Osteoblast (primary cell): ENCODE measurements at regions not wholly inside any gene's neighbourhood (a gene's known extent, or its start where the extent isn't known, plus 50 kb on each side); places are given as distances from the start of the nearest gene placed in this dataset.

Experiments used
- DNase-seq: peaks from one replicate; pipeline ENCODE4 v3.0.0; 2011; ENCODE audit warnings: low spot score, mixed read lengths; ENCODE audit not compliant: insufficient read length; ENCODE audit errors: missing footprints
- H2AFZ ChIP-seq: 2 replicates; pipeline ENCODE4 v1.6.0; 2011; ENCODE audit warnings: mild to moderate bottlenecking, low read length
- H3K27ac ChIP-seq: 2 replicates; pipeline ENCODE4 v1.5.1; 2011; ENCODE audit warnings: mild to moderate bottlenecking, low read depth, low read length, moderate library complexity
- H3K27me3 ChIP-seq: 2 replicates; pipeline ENCODE4 v1.6.0; 2012; ENCODE audit warnings: mild to moderate bottlenecking, control low read depth, inconsistent platforms, low read length, moderate library complexity; ENCODE audit not compliant: insufficient read depth
- H3K36me3 ChIP-seq: 2 replicates; pipeline ENCODE4 v1.5.1; 2011; ENCODE audit warnings: mild to moderate bottlenecking, low read length, control low read depth, moderate library complexity; ENCODE audit not compliant: insufficient read depth
- H3K4me1 ChIP-seq: 2 replicates; pipeline ENCODE4 v1.5.1; 2011; ENCODE audit warnings: mild to moderate bottlenecking, low read length, control low read depth, moderate library complexity; ENCODE audit not compliant: insufficient read depth
- H3K4me2 ChIP-seq: 2 replicates; pipeline ENCODE4 v1.6.0; 2011; ENCODE audit warnings: mild to moderate bottlenecking, low read length; ENCODE audit not compliant: insufficient read depth
- H3K4me3 ChIP-seq: fragments of 200-600 bp; sonication (generic); 3 replicates; pipeline ENCODE4 v1.5.1; 2012; ENCODE audit warnings: mild to moderate bottlenecking, low read length, inconsistent platforms; ENCODE audit not compliant: insufficient read depth
- H3K79me2 ChIP-seq: 2 replicates; pipeline ENCODE4 v1.6.0; 2012; ENCODE audit warnings: mild to moderate bottlenecking, low read length, control low read depth, inconsistent platforms; ENCODE audit not compliant: insufficient read depth
- H3K9me3 ChIP-seq: 2 replicates; pipeline ENCODE4 v1.5.1; 2011; ENCODE audit warnings: low read depth, low read length, control low read depth
- H4K20me1 ChIP-seq: 2 replicates; pipeline ENCODE4 v1.6.0; 2012; ENCODE audit warnings: mild to moderate bottlenecking, low read length, control low read depth; ENCODE audit not compliant: insufficient read depth
- CTCF ChIP-seq: IDR thresholded peaks from 2 replicates; pipeline ENCODE4 v1.5.1; 2011; ENCODE audit warnings: mild to moderate bottlenecking, low read depth, low read length, moderate library complexity; ENCODE audit errors: extremely low read depth

- Histone ChIP-seq H3K9me3 (peaks cover 2% of the 10 kb centered on the region), H2AFZ (no peak overlapping the region), H3K4me3 (no peak overlapping the region), H3K27ac (no peak overlapping the region), H3K79me2 (no peaks in the 10 kb centered on the region), H3K27me3 (no peaks in the 10 kb centered on the region), H3K4me2 (no peak overlapping the region), H4K20me1 (no peaks in the 10 kb centered on the region), H3K4me1 (no peaks in the 10 kb centered on the region), H3K36me3 (no peaks in the 10 kb centered on the region)
- no peak for DNase-seq
- no peak for TF ChIP-seq CTCF
These were observed 516.2 kb downstream of the CDH26 start for GRCh38 chr20:60474385-60474910.

DNA sequence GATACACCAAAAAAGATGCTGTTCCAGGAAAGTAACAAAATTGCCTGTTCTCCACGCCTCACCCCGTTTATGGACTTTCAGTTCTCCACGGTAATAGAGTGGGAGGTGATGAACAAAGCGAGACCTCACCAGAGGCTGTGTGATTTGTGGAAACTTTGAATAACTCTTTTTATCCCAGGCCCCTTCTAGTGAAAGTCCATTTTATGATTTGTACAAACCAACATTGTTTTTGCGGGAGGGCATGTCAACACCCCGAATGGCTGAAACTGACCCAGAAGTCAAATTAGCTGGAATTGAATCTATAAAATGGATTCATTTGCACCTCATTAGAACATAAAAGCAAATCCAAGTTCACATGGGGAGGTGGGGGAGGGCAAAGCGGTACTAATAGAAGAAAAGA, 517.8 kb downstream of the CDH26 start:
- DNase-seq = no peak
- Histone ChIP-seq H3K36me3 (no peaks in the 10 kb centered on the region), H3K27ac (no peak overlapping the region), H4K20me1 (no peaks in the 10 kb centered on the region), H2AFZ (no peak overlapping the region), H3K4me3 (no peak overlapping the region), H3K27me3 (no peaks in the 10 kb centered on the region), H3K9me3 (peaks cover 2% of the 10 kb centered on the region), H3K4me2 (no peak overlapping the region), H3K4me1 (no peaks in the 10 kb centered on the region), H3K79me2 (no peaks in the 10 kb centered on the region)
- TF ChIP-seq CTCF = no peak

- TF ChIP-seq CTCF = no peak
- H3K4me1 ChIP-seq = no peaks in the 10 kb centered on the region
- H2AFZ ChIP-seq = no peak overlapping the region
- peaks cover 2% of the 10 kb centered on the region for H3K9me3 ChIP-seq
- H3K27me3 ChIP-seq = no peaks in the 10 kb centered on the region
- H3K4me3 ChIP-seq = no peak overlapping the region
- H3K27ac ChIP-seq = no peak overlapping the region
- no peaks in the 10 kb centered on the region for H4K20me1 ChIP-seq
- no peaks in the 10 kb centered on the region for H3K79me2 ChIP-seq
- H3K36me3 ChIP-seq = no peaks in the 10 kb centered on the region
- DNase-seq = no peak
- no peak overlapping the region for H3K4me2 ChIP-seq
These were observed 519.7 kb downstream of the CDH26 start for GRCh38 chr20:60477958-60478357.

GRCh38 chr20:60478533-60478932, 520.3 kb downstream of the CDH26 start:
- H3K27me3 ChIP-seq = no peaks in the 10 kb centered on the region
- no peak for DNase-seq
- no peaks in the 10 kb centered on the region for H3K4me1 ChIP-seq
- H2AFZ ChIP-seq = no peak overlapping the region
- peaks cover 2% of the 10 kb centered on the region for H3K9me3 ChIP-seq
- no peak for TF ChIP-seq CTCF
- no peaks in the 10 kb centered on the region for H3K79me2 ChIP-seq
- H3K27ac ChIP-seq = no peak overlapping the region
- H4K20me1 ChIP-seq = no peaks in the 10 kb centered on the region
- no peak overlapping the region for H3K4me3 ChIP-seq
- H3K4me2 ChIP-seq = no peak overlapping the region
- H3K36me3 ChIP-seq = no peaks in the 10 kb centered on the region
